ENCODE measurements at regions not wholly inside any gene's neighbourhood (a gene's known extent, or its start where the extent isn't known, plus 50 kb on each side); places are given as distances from the start of the nearest gene placed in this dataset.

DNA sequence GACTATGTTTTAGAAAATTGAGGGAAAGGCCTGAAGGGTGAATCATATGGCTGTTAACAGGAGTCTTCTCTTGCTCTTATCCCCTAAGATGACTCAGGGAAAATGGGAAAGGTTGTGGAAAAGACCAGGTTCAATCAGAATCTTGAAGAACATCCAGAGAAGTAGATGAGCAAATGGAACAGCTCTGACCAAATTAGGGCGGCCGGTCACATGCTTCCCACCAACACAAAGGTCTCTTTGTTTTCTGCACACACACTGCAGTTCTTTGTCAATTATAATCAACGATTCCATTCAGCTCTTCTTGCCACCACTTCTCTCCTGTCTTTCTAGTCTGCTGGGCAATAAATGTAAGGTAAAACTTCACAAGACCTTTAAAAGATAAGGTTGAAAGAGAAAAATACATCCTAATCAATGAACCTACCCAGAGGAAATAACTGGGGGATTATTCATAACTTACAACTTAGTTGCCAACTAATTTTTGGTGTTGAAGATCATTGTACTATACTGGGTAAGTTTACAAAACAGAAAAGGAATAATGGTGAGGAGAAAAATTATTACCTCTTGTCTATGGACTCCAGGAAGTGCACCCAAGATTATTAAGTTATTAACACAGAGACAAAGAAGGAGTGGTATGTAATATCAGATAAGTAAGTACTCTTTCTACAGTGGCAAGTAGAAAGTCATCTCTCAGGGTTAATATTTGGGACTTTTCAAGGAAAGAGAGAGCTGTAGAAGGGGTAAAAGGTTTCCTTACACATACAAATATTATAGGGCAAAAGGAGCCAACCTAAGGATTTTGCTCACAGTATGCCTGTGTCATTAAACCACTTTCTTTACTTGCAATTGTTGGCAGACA lies 441.9 kb upstream of the PIK3R1 start:
- WGBS (ENCODE audit: low lambda C conversion rate) = 37% methylated on average over 3 of the region's 3 CpGs
- DNase-seq = no peak
- H3K4me2 ChIP-seq = no peak overlapping the region
- H2AFZ ChIP-seq (ENCODE audit: low read depth) = no peak overlapping the region
- H3F3A ChIP-seq (replicated peaks; ENCODE audit: insufficient read depth) = no peaks in the 10 kb centered on the region
- H3K9me3 ChIP-seq = no peaks in the 10 kb centered on the region
- H3K79me2 ChIP-seq (ENCODE audit: insufficient read depth) = no peaks in the 10 kb centered on the region
- H3K4me3 ChIP-seq (ENCODE audit: low read depth in 2 of 2, low read length in 1 of 2) = no peak overlapping the region
- no peak for TF ChIP-seq GABPA (IDR thresholded peaks at IDR 0.05; ENCODE audit: low read depth)
- TF ChIP-seq TCF12 (IDR thresholded peaks at IDR 0.05) = no peak
- TF ChIP-seq NFIC (IDR thresholded peaks at IDR 0.05; ENCODE audit: borderline replicate concordance) = no peak
- no peak for TF ChIP-seq MEF2A (IDR thresholded peaks at IDR 0.05; ENCODE audit: borderline replicate concordance, low read depth)
- no peak for TF ChIP-seq EP300 (IDR thresholded peaks at IDR 0.05; ENCODE audit: borderline replicate concordance in 1 of 2, low read depth in 1 of 2, low read length in 1 of 2)
- TF ChIP-seq ELF1 (IDR thresholded peaks at IDR 0.05) = no peak
- TF ChIP-seq RXRA (IDR thresholded peaks at IDR 0.05; ENCODE audit: borderline replicate concordance, low read depth) = no peak
- TF ChIP-seq RAD21 (IDR thresholded peaks at IDR 0.05; ENCODE audit: low read length) = no peak
- no peak for TF ChIP-seq FOSL2 (IDR thresholded peaks at IDR 0.05; ENCODE audit: borderline replicate concordance, low read depth)
- TF ChIP-seq, protein P1, sequence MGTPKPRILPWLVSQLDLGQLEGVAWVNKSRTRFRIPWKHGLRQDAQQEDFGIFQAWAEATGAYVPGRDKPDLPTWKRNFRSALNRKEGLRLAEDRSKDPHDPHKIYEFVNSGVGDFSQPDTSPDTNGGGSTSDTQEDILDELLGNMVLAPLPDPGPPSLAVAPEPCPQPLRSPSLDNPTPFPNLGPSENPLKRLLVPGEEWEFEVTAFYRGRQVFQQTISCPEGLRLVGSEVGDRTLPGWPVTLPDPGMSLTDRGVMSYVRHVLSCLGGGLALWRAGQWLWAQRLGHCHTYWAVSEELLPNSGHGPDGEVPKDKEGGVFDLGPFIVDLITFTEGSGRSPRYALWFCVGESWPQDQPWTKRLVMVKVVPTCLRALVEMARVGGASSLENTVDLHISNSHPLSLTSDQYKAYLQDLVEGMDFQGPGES (IDR thresholded peaks at IDR 0.05; ENCODE audit: low read depth, low read length) = no peak
- no peak for TF ChIP-seq GATA2 (CRISPR knock-in tag; IDR thresholded peaks at IDR 0.05)
- no peak for TF ChIP-seq USF2 (IDR thresholded peaks at IDR 0.05; ENCODE audit: borderline replicate concordance, low read depth, low read length)
- no peak for TF ChIP-seq MAX (IDR thresholded peaks at IDR 0.05; ENCODE audit: low read depth)
- TF ChIP-seq, protein P2, sequence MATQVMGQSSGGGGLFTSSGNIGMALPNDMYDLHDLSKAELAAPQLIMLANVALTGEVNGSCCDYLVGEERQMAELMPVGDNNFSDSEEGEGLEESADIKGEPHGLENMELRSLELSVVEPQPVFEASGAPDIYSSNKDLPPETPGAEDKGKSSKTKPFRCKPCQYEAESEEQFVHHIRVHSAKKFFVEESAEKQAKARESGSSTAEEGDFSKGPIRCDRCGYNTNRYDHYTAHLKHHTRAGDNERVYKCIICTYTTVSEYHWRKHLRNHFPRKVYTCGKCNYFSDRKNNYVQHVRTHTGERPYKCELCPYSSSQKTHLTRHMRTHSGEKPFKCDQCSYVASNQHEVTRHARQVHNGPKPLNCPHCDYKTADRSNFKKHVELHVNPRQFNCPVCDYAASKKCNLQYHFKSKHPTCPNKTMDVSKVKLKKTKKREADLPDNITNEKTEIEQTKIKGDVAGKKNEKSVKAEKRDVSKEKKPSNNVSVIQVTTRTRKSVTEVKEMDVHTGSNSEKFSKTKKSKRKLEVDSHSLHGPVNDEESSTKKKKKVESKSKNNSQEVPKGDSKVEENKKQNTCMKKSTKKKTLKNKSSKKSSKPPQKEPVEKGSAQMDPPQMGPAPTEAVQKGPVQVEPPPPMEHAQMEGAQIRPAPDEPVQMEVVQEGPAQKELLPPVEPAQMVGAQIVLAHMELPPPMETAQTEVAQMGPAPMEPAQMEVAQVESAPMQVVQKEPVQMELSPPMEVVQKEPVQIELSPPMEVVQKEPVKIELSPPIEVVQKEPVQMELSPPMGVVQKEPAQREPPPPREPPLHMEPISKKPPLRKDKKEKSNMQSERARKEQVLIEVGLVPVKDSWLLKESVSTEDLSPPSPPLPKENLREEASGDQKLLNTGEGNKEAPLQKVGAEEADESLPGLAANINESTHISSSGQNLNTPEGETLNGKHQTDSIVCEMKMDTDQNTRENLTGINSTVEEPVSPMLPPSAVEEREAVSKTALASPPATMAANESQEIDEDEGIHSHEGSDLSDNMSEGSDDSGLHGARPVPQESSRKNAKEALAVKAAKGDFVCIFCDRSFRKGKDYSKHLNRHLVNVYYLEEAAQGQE (IDR thresholded peaks at IDR 0.05; ENCODE audit: low read depth, low read length) = no peak
- no peak for TF ChIP-seq YY1 (IDR thresholded peaks at IDR 0.05; ENCODE audit: low read depth)
- TF ChIP-seq, protein P3, sequence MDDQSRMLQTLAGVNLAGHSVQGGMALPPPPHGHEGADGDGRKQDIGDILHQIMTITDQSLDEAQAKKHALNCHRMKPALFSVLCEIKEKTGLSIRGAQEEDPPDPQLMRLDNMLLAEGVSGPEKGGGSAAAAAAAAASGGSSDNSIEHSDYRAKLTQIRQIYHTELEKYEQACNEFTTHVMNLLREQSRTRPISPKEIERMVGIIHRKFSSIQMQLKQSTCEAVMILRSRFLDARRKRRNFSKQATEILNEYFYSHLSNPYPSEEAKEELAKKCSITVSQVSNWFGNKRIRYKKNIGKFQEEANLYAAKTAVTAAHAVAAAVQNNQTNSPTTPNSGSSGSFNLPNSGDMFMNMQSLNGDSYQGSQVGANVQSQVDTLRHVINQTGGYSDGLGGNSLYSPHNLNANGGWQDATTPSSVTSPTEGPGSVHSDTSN (IDR thresholded peaks at IDR 0.05) = no peak
- TF ChIP-seq ZBTB33 (IDR thresholded peaks at IDR 0.05; ENCODE audit: borderline replicate concordance, low read depth) = no peak
- no peak for TF ChIP-seq RFX5 (IDR thresholded peaks at IDR 0.05; ENCODE audit: low read length)
- TF ChIP-seq POLR2AphosphoS5 (IDR thresholded peaks at IDR 0.05; ENCODE audit: low read depth, low read length) = no peak
- H3K36me3 ChIP-seq (replicated peaks in 1 of 2; ENCODE audit: control insufficient read depth in 1 of 2, insufficient read depth in 2 of 2, low read length in 1 of 2) = no peaks in the 10 kb centered on the region
- no peaks in the 10 kb centered on the region for H3K9me2 ChIP-seq
- no peak overlapping the region for H3K27ac ChIP-seq (ENCODE audit: low read depth in 2 of 2, low read length in 1 of 2)
- no peak overlapping the region for H3K9ac ChIP-seq
- POLR2A ChIA-PET = no interaction called here
- CTCF ChIA-PET = no interaction called here
- H3K27me3 ChIP-seq (ENCODE audit: insufficient read depth) = no peaks in the 10 kb centered on the region
- H3K4me1 ChIP-seq (ENCODE audit: control insufficient read depth in 1 of 2, insufficient read depth in 2 of 2, low read depth in 1 of 2, low read length in 1 of 2) = no peaks in the 10 kb centered on the region
- no peaks in the 10 kb centered on the region for H4K20me1 ChIP-seq (ENCODE audit: insufficient read depth)
